Keratinocyte (primary cell): ENCODE measurements at regions not wholly inside any gene's neighbourhood (a gene's known extent, or its start where the extent isn't known, plus 50 kb on each side); places are given as distances from the start of the nearest gene placed in this dataset.
"Not testable (repeated sequence)": the region's sequence is repeated elsewhere in the genome, so short reads cannot be mapped to it uniquely, and the experiment has no call there.

Source experiments
- EZH2 ChIP-seq: IDR thresholded peaks from one replicate; pipeline ENCODE4 v1.6.1; 2012; ENCODE audit warnings: inconsistent platforms, mild to moderate bottlenecking, low read length, moderate library complexity
- TF ChIP-seq, protein P1 (sequence below), 3 experiments: IDR thresholded peaks in 1 of 3; conservative IDR thresholded peaks in 1 of 3; optimal IDR thresholded peaks in 1 of 3; 2 replicates in 2 of 3; 3 replicates in 1 of 3; pipeline versions ENCODE3 to v1.5.1; 2011; ENCODE audit warnings: low read length in 3 of 3, mild to moderate bottlenecking in 3 of 3, moderate library complexity in 2 of 3, control low read depth in 1 of 3, inconsistent platforms in 1 of 3; ENCODE audit not compliant: insufficient read depth in 2 of 3; ENCODE audit errors: extremely low read depth in 1 of 3

DNA sequence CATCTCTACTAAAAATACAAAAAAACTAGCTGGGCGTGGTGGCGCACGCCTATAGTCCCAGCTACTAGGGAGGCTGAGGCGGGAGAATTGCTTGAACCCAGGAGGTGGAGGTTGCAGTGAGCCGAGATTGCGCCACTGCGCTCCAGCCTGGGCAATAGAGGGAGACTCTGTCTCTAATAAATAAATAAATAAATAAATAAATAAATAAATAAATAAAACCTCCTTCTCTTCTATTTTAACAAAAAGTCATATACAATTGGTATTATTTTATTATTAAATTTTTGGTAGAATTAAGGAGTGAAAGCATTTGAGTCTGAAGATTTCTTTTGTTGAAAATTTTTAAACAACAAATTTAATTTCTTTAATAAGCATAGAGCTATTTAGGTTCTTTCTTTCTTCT, 301.7 kb downstream of the CD83 start:
- TF ChIP-seq, protein P1, sequence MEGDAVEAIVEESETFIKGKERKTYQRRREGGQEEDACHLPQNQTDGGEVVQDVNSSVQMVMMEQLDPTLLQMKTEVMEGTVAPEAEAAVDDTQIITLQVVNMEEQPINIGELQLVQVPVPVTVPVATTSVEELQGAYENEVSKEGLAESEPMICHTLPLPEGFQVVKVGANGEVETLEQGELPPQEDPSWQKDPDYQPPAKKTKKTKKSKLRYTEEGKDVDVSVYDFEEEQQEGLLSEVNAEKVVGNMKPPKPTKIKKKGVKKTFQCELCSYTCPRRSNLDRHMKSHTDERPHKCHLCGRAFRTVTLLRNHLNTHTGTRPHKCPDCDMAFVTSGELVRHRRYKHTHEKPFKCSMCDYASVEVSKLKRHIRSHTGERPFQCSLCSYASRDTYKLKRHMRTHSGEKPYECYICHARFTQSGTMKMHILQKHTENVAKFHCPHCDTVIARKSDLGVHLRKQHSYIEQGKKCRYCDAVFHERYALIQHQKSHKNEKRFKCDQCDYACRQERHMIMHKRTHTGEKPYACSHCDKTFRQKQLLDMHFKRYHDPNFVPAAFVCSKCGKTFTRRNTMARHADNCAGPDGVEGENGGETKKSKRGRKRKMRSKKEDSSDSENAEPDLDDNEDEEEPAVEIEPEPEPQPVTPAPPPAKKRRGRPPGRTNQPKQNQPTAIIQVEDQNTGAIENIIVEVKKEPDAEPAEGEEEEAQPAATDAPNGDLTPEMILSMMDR (optimal IDR thresholded peaks at IDR 0.05 in 1 of 3, IDR thresholded peaks at IDR 0.05 in 1 of 3, conservative IDR thresholded peaks at IDR 0.05 in 1 of 3; ENCODE audit: extremely low read depth in 1 of 3, insufficient read depth in 2 of 3, low read length in 3 of 3): not testable (repeated sequence)
- TF ChIP-seq EZH2: not testable (repeated sequence)
